Middle frontal gyrus (tissue), 1 donor: ENCODE measurements at regions not wholly inside any gene's neighbourhood (a gene's known extent, or its start where the extent isn't known, plus 50 kb on each side); places are given as distances from the start of the nearest gene placed in this dataset.

ENCODE experiments used
- DNase-seq: peaks from one replicate; pipeline ENCODE4 v3.0.0-alpha.2; 2015; ENCODE audit warnings: low spot score; ENCODE audit errors: extremely low spot score

- no peak for DNase-seq
These were observed 295.5 kb downstream of the CDH11 start for GRCh38 chr16:64826374-64826773.

GRCh38 chr16:64823481-64824075 is 298.3 kb downstream of the CDH11 start:
- DNase-seq, result no peak

DNA sequence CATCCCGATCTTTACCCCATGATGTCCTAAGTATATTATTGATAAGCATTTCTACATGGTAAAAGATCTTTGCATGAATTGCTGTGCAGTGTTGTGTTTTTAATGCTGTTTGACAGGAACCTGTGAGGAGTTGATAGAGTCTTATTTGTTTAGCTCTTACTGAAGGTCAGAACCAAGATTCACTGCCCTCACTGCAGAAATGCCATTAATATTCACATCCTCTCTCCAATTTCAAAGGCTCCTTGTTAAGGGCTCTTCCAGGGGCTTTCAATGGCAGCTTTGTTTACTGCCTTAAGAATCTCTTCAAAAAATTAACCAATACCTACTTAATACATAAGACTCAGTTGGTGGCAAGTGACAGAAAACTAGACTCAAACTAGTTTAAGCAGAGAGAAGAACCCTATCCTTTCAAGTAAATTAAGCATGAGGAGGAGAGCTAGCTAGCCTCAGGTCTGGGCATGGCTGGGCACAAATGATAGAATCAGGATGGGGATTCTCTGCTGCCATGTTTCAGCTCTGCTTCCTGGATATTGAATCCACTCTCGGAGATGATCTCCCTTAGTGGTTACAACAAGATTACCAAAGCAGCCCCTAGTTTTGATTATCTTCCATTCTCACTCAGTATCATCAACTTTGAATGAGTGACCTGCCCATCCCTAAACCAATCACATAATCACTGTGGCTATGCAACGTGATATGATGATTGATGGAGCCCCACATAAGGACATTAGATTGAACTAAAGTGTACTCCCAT is 311.8 kb downstream of the CDH11 start:
- no peak for DNase-seq

DNA sequence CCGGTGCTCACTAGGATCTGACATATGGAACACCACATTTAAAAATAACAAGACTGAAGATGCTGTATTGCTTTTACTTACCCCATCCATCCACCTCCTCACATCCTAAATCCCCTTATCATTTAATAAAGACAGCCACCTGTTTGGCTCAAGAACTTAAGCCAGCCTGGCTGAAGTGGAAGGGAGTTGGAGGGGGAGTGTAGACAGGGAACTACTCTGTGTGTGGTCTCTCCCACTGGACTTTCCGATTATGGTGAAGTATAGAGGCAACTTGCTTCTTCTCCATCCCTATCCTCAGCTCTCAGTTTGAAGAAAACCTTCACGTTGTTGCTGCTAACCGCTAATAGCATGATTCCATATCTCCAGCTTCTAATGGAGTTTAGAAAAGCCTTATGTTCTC is 313.4 kb downstream of the CDH11 start:
- DNase-seq, result no peak

GRCh38 chr16:64791756-64792155 is 330.1 kb downstream of the CDH11 start:
- DNase-seq, result no peak

- no peak for DNase-seq
These were observed 337.2 kb downstream of the CDH11 start for GRCh38 chr16:64784635-64785034.

GRCh38 chr16:64782484-64782883 is 339.4 kb downstream of the CDH11 start:
- DNase-seq, result no peak

DNA sequence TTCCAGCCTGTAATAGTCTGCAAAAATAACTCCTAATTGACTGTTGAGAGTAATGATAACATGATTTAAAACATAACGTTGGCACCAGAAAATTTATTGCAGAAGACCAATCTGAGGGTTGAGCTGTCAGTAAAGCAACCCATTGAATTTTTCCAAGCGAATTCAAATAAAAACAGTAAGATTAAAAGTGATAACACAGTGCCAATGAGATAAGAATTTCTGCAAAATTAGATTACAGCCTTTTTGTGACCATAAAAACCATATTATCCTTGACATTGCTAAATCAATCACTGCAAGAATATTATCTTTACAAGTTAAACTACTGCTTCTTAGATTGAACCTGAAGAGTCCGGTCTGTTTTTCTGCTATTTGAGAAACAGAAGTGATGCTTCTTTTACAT is 341.4 kb downstream of the CDH11 start:
- no peak for DNase-seq

DNA sequence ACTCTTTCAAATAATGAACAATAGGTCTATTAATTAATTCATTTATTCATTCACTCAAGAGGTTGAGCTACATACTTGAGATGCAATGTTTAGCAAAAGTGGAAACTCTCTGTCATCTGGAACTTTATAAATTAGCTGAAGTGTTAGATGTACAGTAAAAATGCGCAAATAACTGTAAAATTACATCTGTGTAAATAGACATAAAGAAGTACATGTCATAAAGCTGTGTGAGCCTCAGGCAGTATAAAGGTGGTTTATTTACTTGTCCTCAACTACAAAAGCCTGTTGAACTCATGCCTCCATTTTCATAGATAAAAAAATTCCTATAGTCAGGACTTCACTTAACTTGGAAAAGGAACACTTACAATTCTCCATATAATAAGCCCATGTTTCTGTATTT is 343.1 kb downstream of the CDH11 start:
- DNase-seq, result no peak

DNA sequence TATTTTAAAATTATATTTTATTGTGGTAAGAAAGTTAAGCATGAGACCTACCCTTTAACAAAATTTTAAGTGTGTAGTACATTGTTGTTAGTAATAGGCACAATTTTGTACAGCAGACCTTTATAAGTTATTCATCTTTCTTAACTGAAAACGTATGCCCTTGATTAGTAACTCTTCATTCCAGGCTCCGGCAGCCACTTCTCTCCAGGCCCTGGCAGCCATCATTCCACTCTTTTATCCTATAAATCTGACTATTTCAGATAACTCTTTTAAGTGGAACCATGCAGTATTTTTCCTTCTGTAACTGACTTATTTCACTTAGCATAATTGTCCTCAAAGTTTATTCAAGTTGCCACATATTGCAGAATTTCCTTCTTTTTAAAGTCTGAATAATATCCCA is 348.2 kb downstream of the CDH11 start:
- DNase-seq, result no peak

DNA sequence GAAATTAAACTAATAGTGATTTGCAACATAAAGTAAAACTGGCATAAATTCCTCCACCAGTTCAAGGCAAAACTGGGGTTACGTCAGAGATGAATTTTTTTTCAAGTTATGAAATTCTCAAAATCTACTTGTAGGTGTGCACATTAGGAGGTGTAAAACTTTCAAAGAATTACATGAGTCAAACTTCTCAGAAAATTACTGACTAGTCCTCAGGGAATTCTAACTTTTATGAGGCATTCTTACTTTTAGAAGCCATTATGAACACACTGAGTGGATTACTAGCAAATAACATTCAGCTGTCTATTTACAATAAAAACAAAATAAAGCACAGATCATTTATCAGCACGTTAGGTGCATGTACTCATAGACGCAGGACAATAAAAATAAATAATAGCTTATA is 348.7 kb downstream of the CDH11 start:
- no peak for DNase-seq

DNA sequence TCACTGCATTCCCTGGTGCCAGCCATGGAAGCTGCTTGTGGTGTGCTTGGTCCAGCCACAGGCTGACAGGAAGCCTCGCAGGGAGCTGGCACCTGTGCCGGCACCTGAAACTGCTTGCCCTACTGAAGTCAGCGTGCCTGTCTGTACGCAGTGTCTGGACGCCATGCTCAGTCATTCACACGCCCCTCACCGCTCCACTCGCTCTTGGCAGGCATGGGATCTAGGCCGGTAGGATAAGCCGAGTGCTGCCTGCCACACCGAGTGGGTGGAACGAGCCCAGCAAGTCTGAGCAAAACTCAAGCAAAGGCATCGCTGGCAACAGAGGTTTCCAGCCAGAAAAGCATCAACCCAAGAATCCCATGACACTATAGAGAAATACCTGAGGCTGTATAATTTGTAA is 350.6 kb downstream of the CDH11 start:
- no peak for DNase-seq

- no peak for DNase-seq
These were observed 359.7 kb downstream of the CDH11 start for GRCh38 chr16:64762211-64762610.

- DNase-seq, result no peak
These were observed 367.6 kb downstream of the CDH11 start for GRCh38 chr16:64754279-64754678.

- no peak for DNase-seq
These were observed 370.0 kb downstream of the CDH11 start for GRCh38 chr16:64751906-64752305.

DNA sequence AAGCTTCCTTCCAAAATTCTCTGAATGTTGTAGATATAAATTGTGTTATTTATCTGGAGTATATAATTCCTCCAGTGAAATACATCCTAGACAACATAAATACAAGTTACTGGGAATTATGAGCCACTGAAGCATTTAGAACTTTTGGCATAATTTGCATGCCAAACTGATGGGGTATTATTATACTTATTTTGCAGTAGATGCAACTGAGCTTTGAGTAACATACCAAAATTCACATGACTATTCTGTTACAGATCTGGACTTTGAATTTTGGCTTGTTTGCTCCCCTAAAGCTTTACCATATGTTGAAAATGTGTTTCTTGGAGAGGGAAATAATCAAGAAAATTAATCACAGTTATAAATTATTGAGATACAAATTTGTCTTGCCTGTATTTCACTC is 372.5 kb downstream of the CDH11 start:
- DNase-seq, result no peak

GRCh38 chr16:64745258-64745930 is 376.5 kb downstream of the CDH11 start:
- DNase-seq, result no peak

- no peak for DNase-seq
These were observed 379.2 kb downstream of the CDH11 start for GRCh38 chr16:64742455-64743223.

- DNase-seq, result no peak
These were observed 381.6 kb downstream of the CDH11 start for GRCh38 chr16:64740261-64740660.

DNA sequence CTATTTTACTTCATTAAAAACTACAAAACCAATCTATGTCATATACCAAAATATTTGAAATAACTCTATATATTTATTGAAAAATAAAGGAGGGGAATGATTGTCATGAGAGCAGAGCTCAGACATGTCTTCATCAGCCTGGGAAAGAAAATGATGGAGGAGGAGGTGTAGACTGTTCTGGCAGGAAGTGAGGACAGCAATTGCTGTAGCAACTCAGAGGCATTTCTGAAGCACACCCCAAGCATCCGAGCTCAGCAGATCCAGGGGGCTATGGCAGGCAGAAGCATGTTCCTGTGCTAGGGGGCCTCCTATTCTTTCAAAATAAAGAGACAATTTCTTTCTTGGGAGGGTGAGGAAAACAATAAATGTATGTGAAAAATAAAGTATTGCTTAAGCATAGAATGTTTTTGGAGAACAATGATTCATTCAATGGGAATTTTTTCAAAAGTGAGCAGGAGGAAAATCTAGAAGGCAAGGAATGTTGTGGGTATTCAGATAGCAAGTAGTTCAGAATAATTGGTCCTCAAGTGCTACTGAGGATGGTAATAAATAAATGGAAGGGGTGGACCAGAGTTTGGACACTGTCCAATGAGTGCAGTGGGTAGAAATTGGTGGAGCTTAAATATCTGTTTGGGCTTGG is 383.4 kb downstream of the CDH11 start:
- no peak for DNase-seq

GRCh38 chr16:64736857-64737256 is 385.0 kb downstream of the CDH11 start:
- DNase-seq, result no peak
